Loucy (cell line): ENCODE measurements at regions not wholly inside any gene's neighbourhood (a gene's known extent, or its start where the extent isn't known, plus 50 kb on each side); places are given as distances from the start of the nearest gene placed in this dataset.

Experiments used
- H2AFZ ChIP-seq: fragments of 200-600 bp; sonication (generic); 2 replicates; pipeline ENCODE4 v1.6.0; 2016; ENCODE audit warnings: antibody characterized with exemption, mild to moderate bottlenecking, low read length, moderate library complexity
- H3F3A ChIP-seq: fragments of 200-600 bp; 2 replicates; pipeline ENCODE4 v1.6.0; 2016; ENCODE audit warnings: antibody characterized with exemption, low read depth, mild to moderate bottlenecking
- H3K27me3 ChIP-seq: fragments of 200-600 bp; sonication (generic); 2 replicates; pipeline ENCODE4 v1.6.1; 2014; ENCODE audit warnings: low read length, mild to moderate bottlenecking; ENCODE audit not compliant: insufficient read depth, poor library complexity, severe bottlenecking
- H3K36me3 ChIP-seq: fragments of 200-600 bp; sonication (generic); 2 replicates; pipeline ENCODE4 v1.6.1; 2016; ENCODE audit warnings: low read length; ENCODE audit not compliant: insufficient read depth
- H3K4me1 ChIP-seq: fragments of 200-600 bp; sonication (generic); 2 replicates; pipeline ENCODE4 v1.5.1; 2014; ENCODE audit warnings: low read length, mild to moderate bottlenecking; ENCODE audit not compliant: insufficient read depth, poor library complexity, severe bottlenecking
- H3K4me2 ChIP-seq: fragments of 200-600 bp; sonication (generic); 2 replicates; pipeline ENCODE4 v1.6.0; 2014; ENCODE audit warnings: antibody characterized with exemption, low read length, low read depth, mild to moderate bottlenecking; ENCODE audit not compliant: poor library complexity, severe bottlenecking
- H3K4me3 ChIP-seq: fragments of 200-600 bp; sonication (generic); 2 replicates; pipeline ENCODE4 v1.5.1; 2014; ENCODE audit warnings: low read length, mild to moderate bottlenecking, mixed read lengths; ENCODE audit not compliant: poor library complexity, severe bottlenecking
- H3K79me2 ChIP-seq: fragments of 200-600 bp; sonication (generic); 2 replicates; pipeline ENCODE4 v1.6.1; 2014; ENCODE audit warnings: low read length; ENCODE audit not compliant: insufficient read depth
- H3K9ac ChIP-seq: fragments of 200-600 bp; sonication (generic); 2 replicates; pipeline ENCODE4 v1.6.0; 2014; ENCODE audit warnings: mild to moderate bottlenecking, low read depth, low read length, moderate library complexity; ENCODE audit not compliant: poor library complexity, severe bottlenecking
- H3K9me2 ChIP-seq: fragments of 200-600 bp; sonication (generic); replicated peaks from 2 replicates; pipeline ENCODE4 v1.6.1; 2016; ENCODE audit warnings: low read depth, low read length, mixed read lengths
- H3K9me3 ChIP-seq: fragments of 200-600 bp; sonication (generic); 2 replicates; pipeline ENCODE4 v1.6.1; 2014; ENCODE audit warnings: mild to moderate bottlenecking, antibody characterized with exemption, low read length, low read depth; ENCODE audit not compliant: insufficient read depth
- H4K20me1 ChIP-seq: fragments of 200-600 bp; sonication (generic); 2 replicates; pipeline ENCODE4 v1.6.0; 2014; ENCODE audit warnings: antibody characterized with exemption, low read length, mild to moderate bottlenecking; ENCODE audit not compliant: insufficient read depth, poor library complexity, severe bottlenecking
- CTCF ChIP-seq: fragments of 200-600 bp; sonication (generic); conservative IDR thresholded peaks from 2 replicates; pipeline ENCODE4 v1.5.1; 2014; ENCODE audit warnings: mild to moderate bottlenecking, antibody characterized with exemption, low read length
- EZH2phosphoT487 ChIP-seq: fragments of 200-600 bp; IDR thresholded peaks from 2 replicates; pipeline ENCODE4 v1.6.1; 2018; ENCODE audit warnings: antibody characterized with exemption, mild to moderate bottlenecking, moderate library complexity, borderline replicate concordance

GRCh38 chr4:151485541-151486131, 76.7 kb downstream of the FHIP1A start:
- Histone ChIP-seq H3K4me1 (no peaks in the 10 kb centered on the region), H3F3A (no peaks in the 10 kb centered on the region), H3K9ac (no peak overlapping the region), H3K4me2 (no peak overlapping the region), H2AFZ (no peak overlapping the region), H3K36me3 (no peaks in the 10 kb centered on the region), H3K9me3 (no peaks in the 10 kb centered on the region), H4K20me1 (no peaks in the 10 kb centered on the region), H3K79me2 (no peaks in the 10 kb centered on the region), H3K27me3 (peaks cover 2% of the 10 kb centered on the region), H3K4me3 (no peak overlapping the region), H3K9me2 (no peaks in the 10 kb centered on the region)
- no peak for TF ChIP-seq EZH2phosphoT487
- no peak for TF ChIP-seq CTCF

GRCh38 chr4:151486168-151486567, 77.2 kb downstream of the FHIP1A start:
- TF ChIP-seq EZH2phosphoT487 (no peak), CTCF (no peak)
- Histone ChIP-seq H3K27me3 (no peaks in the 10 kb centered on the region), H3K9me2 (no peaks in the 10 kb centered on the region), H3K36me3 (no peaks in the 10 kb centered on the region), H3K9ac (no peak overlapping the region), H3K4me3 (no peak overlapping the region), H2AFZ (no peak overlapping the region), H3K4me2 (no peak overlapping the region), H3K4me1 (no peaks in the 10 kb centered on the region), H3K9me3 (peaks cover under 1% of the 10 kb centered on the region; the same call in 1 of the 2 replicates), H4K20me1 (no peaks in the 10 kb centered on the region), H3K79me2 (no peaks in the 10 kb centered on the region), H3F3A (no peaks in the 10 kb centered on the region)

- H3K9ac ChIP-seq = no peak overlapping the region
Observed at GRCh38 chr4:151488968-151489367, 80.0 kb downstream of the FHIP1A start.

More at GRCh38 chr4:151488968-151489367, 80.0 kb downstream of the FHIP1A start:
- no peak overlapping the region for H3K4me2 ChIP-seq
- H2AFZ ChIP-seq = no peak overlapping the region
- H3K4me1 ChIP-seq = no peaks in the 10 kb centered on the region
- no peak for TF ChIP-seq CTCF
- TF ChIP-seq EZH2phosphoT487 = no peak
- no peaks in the 10 kb centered on the region for H3K36me3 ChIP-seq
- no peaks in the 10 kb centered on the region for H3F3A ChIP-seq
- H3K79me2 ChIP-seq = no peaks in the 10 kb centered on the region
- H3K4me3 ChIP-seq = no peak overlapping the region
- H4K20me1 ChIP-seq = no peaks in the 10 kb centered on the region
- peaks cover 2% of the 10 kb centered on the region; the same call in 1 of the 2 replicates for H3K9me3 ChIP-seq
- H3K9me2 ChIP-seq = no peaks in the 10 kb centered on the region
- no peaks in the 10 kb centered on the region for H3K27me3 ChIP-seq
